ENCODE measurements at regions not wholly inside any gene's neighbourhood (a gene's known extent, or its start where the extent isn't known, plus 50 kb on each side); places are given as distances from the start of the nearest gene placed in this dataset.

DNA sequence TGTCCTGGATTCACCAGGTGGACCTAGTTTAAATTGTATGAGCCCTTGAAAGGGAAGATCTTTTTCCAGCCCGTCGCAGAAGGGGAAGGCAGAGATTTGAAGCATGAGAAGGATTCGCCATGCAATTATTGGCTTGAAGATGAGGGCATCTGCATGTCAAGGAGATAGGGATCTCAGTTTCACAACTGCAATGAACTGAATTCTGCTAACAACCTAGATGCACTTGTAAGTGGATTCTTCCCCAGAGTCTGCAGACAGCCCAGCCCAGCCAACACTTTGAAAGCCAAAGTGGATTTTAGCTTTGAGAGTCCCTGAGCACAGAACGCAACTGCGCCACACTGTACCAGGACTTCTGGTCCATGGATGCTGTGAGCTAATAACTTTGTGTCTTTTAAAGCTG lies 286.0 kb downstream of the TSN start:
- no peak overlapping the region for H2BK120ac ChIP-seq (replicated peaks; ENCODE audit: low read depth, low read length)
- H3K4me1 ChIP-seq (replicated peaks in 1 of 4; ENCODE audit: control insufficient read depth in 3 of 4, insufficient read depth in 4 of 4, low read length in 3 of 4): no peaks in the 10 kb centered on the region
- H3K79me2 ChIP-seq (ENCODE audit: control insufficient read depth in 1 of 2, insufficient read depth in 2 of 2, low read length in 2 of 2): no peaks in the 10 kb centered on the region
- ChIA-PET POLR2A (ENCODE audit: partially characterized antibody) (no interaction called here), CTCF (ENCODE audit: partially characterized antibody) (interaction anchor here (1.1 to 1.4 kb wide), 2 partner anchors 8 to 49 kb away, joined by 3 to 4 read pairs; no protein-coding TSS in a partner anchor)
- no peak overlapping the region for H4K8ac ChIP-seq (ENCODE audit: extremely low read depth, insufficient read depth, low read length)
- no peaks in the 10 kb centered on the region for H3K36me3 ChIP-seq (ENCODE audit: control insufficient read depth in 2 of 4, insufficient read depth in 4 of 4, low read length in 3 of 4)
- DNase-seq (ENCODE audit: low read depth in 1 of 2, low spot score in 2 of 2) (no peak), FAIRE-seq (no peak)
- H3K56ac ChIP-seq (replicated peaks; ENCODE audit: insufficient read length, low read depth, low read length): no peak overlapping the region
- H3K79me1 ChIP-seq (ENCODE audit: low read depth, low read length): no peaks in the 10 kb centered on the region
- no peak overlapping the region for H3K18ac ChIP-seq (ENCODE audit: extremely low read depth, low read length)
- H2AFZ ChIP-seq (ENCODE audit: low read length): no peak overlapping the region
- H4K91ac ChIP-seq (replicated peaks; ENCODE audit: insufficient read length, low read length): no peak overlapping the region
- no peak overlapping the region for H2BK15ac ChIP-seq (ENCODE audit: low read length)
- H3K27ac ChIP-seq (ENCODE audit: low read depth, low read length): no peak overlapping the region
- H3K14ac ChIP-seq (ENCODE audit: insufficient read length): no peak overlapping the region
- H3K4ac ChIP-seq (replicated peaks; ENCODE audit: insufficient read length, low read depth, low read length): no peak overlapping the region
- no peak overlapping the region for H4K5ac ChIP-seq (ENCODE audit: insufficient read length, low read depth, low read length)
- no peaks in the 10 kb centered on the region for H3K9me3 ChIP-seq (ENCODE audit: insufficient read depth in 2 of 2, low read depth in 1 of 2, low read length in 1 of 2)
- no peak overlapping the region for H3K4me3 ChIP-seq (ENCODE audit: extremely low read depth in 1 of 4, insufficient read depth in 2 of 4, low read depth in 3 of 4, low read length in 4 of 4)
- H3K23me2 ChIP-seq (ENCODE audit: low read depth, low read length): no peaks in the 10 kb centered on the region
- H4K20me1 ChIP-seq (replicated peaks in 1 of 2; ENCODE audit: control insufficient read depth in 1 of 2, insufficient read depth in 2 of 2, low read length in 2 of 2): no peaks in the 10 kb centered on the region
- H3K27me3 ChIP-seq (replicated peaks in 1 of 4; ENCODE audit: control insufficient read depth in 3 of 4, extremely low read depth in 1 of 4, insufficient read depth in 3 of 4, low read length in 3 of 4): no peaks in the 10 kb centered on the region
- H3K4me2 ChIP-seq (ENCODE audit: insufficient read depth in 1 of 2, low read depth in 2 of 2, low read length in 2 of 2): no peak overlapping the region
- no peak overlapping the region for H2BK20ac ChIP-seq (ENCODE audit: low read length)
- WGBS, 2 experiments (ENCODE audit: extremely low coverage in 1 of 2, insufficient coverage in 1 of 2, insufficient read length in 1 of 2, insufficient replicate concordance in 2 of 2, low coverage in 1 of 2, low lambda C conversion rate in 2 of 2, missing lambda C conversion rate in 1 of 2): 88% methylated on average over 5 of the region's 5 CpGs; no CpG with 5 or more reads in 1 of the 2 experiments
- no peak overlapping the region for H2BK5ac ChIP-seq (ENCODE audit: low read depth, low read length)
- H3K9ac ChIP-seq (replicated peaks in 1 of 4; ENCODE audit: extremely low read depth in 1 of 4, low read depth in 3 of 4, low read length in 3 of 4): no peak overlapping the region
- no peak overlapping the region for H3K23ac ChIP-seq (ENCODE audit: insufficient read length)
- no peak overlapping the region for H2BK12ac ChIP-seq (ENCODE audit: low read depth, low read length)
- no peak overlapping the region for H2AK5ac ChIP-seq (ENCODE audit: low read depth, low read length)
- no peak for TF ChIP-seq TAF1 (IDR thresholded peaks at IDR 0.05; ENCODE audit: low read depth, low read length)
